OCI-LY7 (cell line): ENCODE measurements at regions not wholly inside any gene's neighbourhood (a gene's known extent, or its start where the extent isn't known, plus 50 kb on each side); places are given as distances from the start of the nearest gene placed in this dataset.

Experiments used
- BruUV-seq: library from RNA; stranded (reverse); fragments of 400-500 nt; replicated peaks from 2 replicates; lab custom pipeline; 2021; lab: Mats Ljungman, UMichigan
- CTCF ChIA-PET: fragments of 300-600 bp; sonication (Branson Sonifier 250); formaldehyde crosslinking; loops from one replicate; lab custom pipeline; 2022; ENCODE audit warnings: antibody characterized with exemption; ENCODE audit not compliant: unreplicated experiment; lab: Charles Lee
- POLR2A ChIA-PET: fragments of 300-600 bp; sonication (Branson Sonifier 250); formaldehyde crosslinking; loops from one replicate; lab custom pipeline; 2022; ENCODE audit warnings: antibody characterized with exemption; lab: Charles Lee
- DNase-seq: peaks from one replicate; pipeline ENCODE4 v3.0.0-alpha.2; 2015; ENCODE audit warnings: low spot score
- H2AFZ ChIP-seq: fragments of 200-600 bp; sonication (generic), shearing (Covaris generic); 2 replicates; pipeline ENCODE4 v1.6.1; 2014; ENCODE audit warnings: mild to moderate bottlenecking, antibody characterized with exemption, low read length, moderate library complexity
- H3K27ac ChIP-seq: fragments of 200-600 bp; sonication (generic); 2 replicates; pipeline ENCODE4 v1.5.1; 2014; ENCODE audit warnings: mixed run types, low read depth, mild to moderate bottlenecking, moderate library complexity, low read length, inconsistent platforms; ENCODE audit not compliant: poor library complexity, severe bottlenecking
- H3K36me3 ChIP-seq: fragments of 200-600 bp; sonication (generic); 2 replicates; pipeline ENCODE4 v1.6.1; 2014; ENCODE audit warnings: mild to moderate bottlenecking, antibody characterized with exemption, low read length, moderate library complexity, mixed read lengths; ENCODE audit not compliant: insufficient read depth
- H3K4me1 ChIP-seq: fragments of 200-600 bp; sonication (generic); 2 replicates; pipeline ENCODE4 v1.5.1; 2014; ENCODE audit warnings: mild to moderate bottlenecking, low read length; ENCODE audit not compliant: insufficient read depth, poor library complexity, severe bottlenecking
- H3K4me2 ChIP-seq: fragments of 200-600 bp; sonication (generic); 2 replicates; pipeline ENCODE4 v1.6.1; 2014; ENCODE audit warnings: mild to moderate bottlenecking, low read length
- H3K4me3 ChIP-seq: fragments of 200-600 bp; sonication (generic); 2 replicates; pipeline ENCODE4 v1.5.1; 2014; ENCODE audit warnings: mild to moderate bottlenecking, low read depth, low read length; ENCODE audit not compliant: poor library complexity, severe bottlenecking
- H3K79me2 ChIP-seq: fragments of 200-600 bp; sonication (generic); 2 replicates; pipeline ENCODE4 v1.6.1; 2016; ENCODE audit warnings: low read depth, mild to moderate bottlenecking, low read length, moderate library complexity, mixed read lengths; ENCODE audit not compliant: insufficient read depth
- H3K9me2 ChIP-seq: fragments of 200-600 bp; sonication (generic); 2 replicates; pipeline ENCODE4 v1.6.1; 2016; ENCODE audit warnings: mild to moderate bottlenecking, low read length, mixed read lengths; ENCODE audit not compliant: insufficient read depth
- H3K9me3 ChIP-seq: fragments of 200-600 bp; sonication (generic); 2 replicates; pipeline ENCODE4 v1.6.1; 2014; ENCODE audit warnings: mild to moderate bottlenecking, mixed run types, low read length, mixed read lengths
- H4K20me1 ChIP-seq: fragments of 200-600 bp; sonication (generic); 2 replicates; pipeline ENCODE4 v1.6.1; 2014; ENCODE audit warnings: mild to moderate bottlenecking, antibody characterized with exemption, low read length, moderate library complexity, mixed read lengths; ENCODE audit not compliant: insufficient read depth
- CTCF ChIP-seq: fragments of 200-600 bp; sonication (generic); conservative IDR thresholded peaks from 2 replicates; pipeline ENCODE4 v1.5.1; 2014; ENCODE audit warnings: mild to moderate bottlenecking, antibody characterized with exemption, low read length, moderate library complexity, mixed read lengths
- EZH2phosphoT487 ChIP-seq: fragments of 200-600 bp; sonication (generic); IDR thresholded peaks from 2 replicates; pipeline ENCODE4 v1.6.1; 2018; ENCODE audit warnings: low read depth, borderline replicate concordance, mild to moderate bottlenecking, mixed run types, antibody characterized with exemption, low read length, moderate library complexity, mixed read lengths
- intact Hi-C: fragments of 100-400 bp; cut with micrococcal nuclease; formaldehyde crosslinking; loops from one replicate; pipeline ENCODE4 v1.10.0; 2022; ENCODE audit not compliant: unreplicated experiment

GRCh38 chr17:34800661-34801060 is 160.6 kb downstream of the CCT6B start:
- no peaks in the 10 kb centered on the region for H3K79me2 ChIP-seq
- H3K4me3 ChIP-seq, result no peak overlapping the region
- DNase-seq, result no peak
- BruUV-seq, result no TSS peak
- no peaks in the 10 kb centered on the region for H3K9me3 ChIP-seq
- intact Hi-C loops, result no loop called here
- H3K4me2 ChIP-seq, result no peak overlapping the region
- no peaks in the 10 kb centered on the region for H3K4me1 ChIP-seq
- H3K36me3 ChIP-seq, result no peaks in the 10 kb centered on the region
- CTCF ChIA-PET, result no interaction called here
- no peak overlapping the region for H2AFZ ChIP-seq
- no peaks in the 10 kb centered on the region for H3K9me2 ChIP-seq
- H3K27ac ChIP-seq, result no peak overlapping the region
- H4K20me1 ChIP-seq, result no peaks in the 10 kb centered on the region
- TF ChIP-seq EZH2phosphoT487 (no peak), CTCF (no peak)
- POLR2A ChIA-PET, result no interaction called here

GRCh38 chr17:34799751-34800150 is 161.5 kb downstream of the CCT6B start:
- BruUV-seq, result no TSS peak
- intact Hi-C loops, result no loop called here
- Histone ChIP-seq H2AFZ (no peak overlapping the region), H3K79me2 (no peaks in the 10 kb centered on the region), H3K4me3 (no peak overlapping the region), H3K9me2 (no peaks in the 10 kb centered on the region), H3K9me3 (no peaks in the 10 kb centered on the region), H4K20me1 (no peaks in the 10 kb centered on the region), H3K27ac (no peak overlapping the region), H3K4me2 (no peak overlapping the region), H3K36me3 (no peaks in the 10 kb centered on the region), H3K4me1 (no peaks in the 10 kb centered on the region)
- no peak for DNase-seq
- ChIA-PET CTCF (no interaction called here), POLR2A (no interaction called here)
- TF ChIP-seq CTCF (no peak), EZH2phosphoT487 (no peak)

GRCh38 chr17:34798581-34798980 is 162.7 kb downstream of the CCT6B start:
- CTCF ChIA-PET, result no interaction called here
- no peak for TF ChIP-seq CTCF
- no peak for TF ChIP-seq EZH2phosphoT487
- BruUV-seq, result no TSS peak
- Histone ChIP-seq H2AFZ (no peak overlapping the region), H3K9me3 (no peaks in the 10 kb centered on the region), H3K4me3 (no peak overlapping the region), H3K79me2 (no peaks in the 10 kb centered on the region), H3K27ac (no peak overlapping the region), H4K20me1 (no peaks in the 10 kb centered on the region), H3K9me2 (no peaks in the 10 kb centered on the region), H3K4me2 (no peak overlapping the region), H3K36me3 (no peaks in the 10 kb centered on the region), H3K4me1 (no peaks in the 10 kb centered on the region)
- DNase-seq, result no peak
- intact Hi-C loops, result no loop called here
- POLR2A ChIA-PET, result no interaction called here
